SK-N-SH (cell line): ENCODE measurements at regions not wholly inside any gene's neighbourhood (a gene's known extent, or its start where the extent isn't known, plus 50 kb on each side); places are given as distances from the start of the nearest gene placed in this dataset.

ENCODE experiments used
- CTCF ChIA-PET: fragments of 300-600, 350-600 bp; formaldehyde crosslinking; extraction: SDS; loops from one replicate; lab custom pipeline; 2021; lab: Yijun Ruan, JAX
- POLR2A ChIA-PET: fragments of 350-600 bp; sonication (Branson Sonifier 250); formaldehyde crosslinking; extraction: SDS; loops from one replicate; lab custom pipeline; 2020; ENCODE audit warnings: antibody characterized with exemption, inconsistent platforms; lab: Yijun Ruan, JAX
- DNase-seq: peaks from one replicate; pipeline ENCODE4 v3.0.0; 2012
- H2AFZ ChIP-seq: fragments of 200-600 bp; sonication (generic); 2 replicates; pipeline ENCODE4 v1.8.1; 2016; ENCODE audit warnings: antibody characterized with exemption, mild to moderate bottlenecking, low read depth
- H3F3A ChIP-seq: fragments of 200-600 bp; sonication (generic); replicated peaks from 2 replicates; pipeline ENCODE3; 2016; ENCODE audit warnings: antibody characterized with exemption, mild to moderate bottlenecking; ENCODE audit not compliant: insufficient read depth
- H3K27ac ChIP-seq, 2 experiments: fragments of 200-500 bp in 1 of 2; fragments of 200-600 bp in 1 of 2; sonication (Bioruptor generic) in 1 of 2; sonication (generic), shearing (Covaris generic) in 1 of 2; 2 replicates each; pipeline versions ENCODE4 v1.5.1 to v1.6.1; 2014 to 2016; ENCODE audit warnings: low read depth in 2 of 2, inconsistent platforms in 1 of 2, low read length in 1 of 2, mild to moderate bottlenecking in 1 of 2, mixed read lengths in 1 of 2
- H3K27me3 ChIP-seq: fragments of 200-600 bp; sonication (generic), shearing (Covaris generic); 2 replicates; pipeline ENCODE4 v1.6.1; 2016; ENCODE audit warnings: mixed run types; ENCODE audit not compliant: insufficient read depth
- H3K36me3 ChIP-seq, 2 experiments: fragments of 200-500 bp in 1 of 2; fragments of 200-600 bp in 1 of 2; sonication (Bioruptor generic) in 1 of 2; sonication (generic) in 1 of 2; replicated peaks in 1 of 2; 2 replicates each; pipeline versions ENCODE3 to v1.5.1; 2014 to 2016; ENCODE audit warnings: low read length in 1 of 2, mild to moderate bottlenecking in 1 of 2; ENCODE audit not compliant: insufficient read depth in 2 of 2, control insufficient read depth in 1 of 2
- H3K4me1 ChIP-seq, 2 experiments: fragments of 200-500 bp in 1 of 2; fragments of 200-600 bp in 1 of 2; sonication (Bioruptor generic) in 1 of 2; sonication (generic), shearing (Covaris generic) in 1 of 2; 2 replicates each; pipeline versions ENCODE4 v1.5.1 to v1.6.1; 2014 to 2016; ENCODE audit warnings: low read depth in 1 of 2, low read length in 1 of 2, mixed run types in 1 of 2; ENCODE audit not compliant: insufficient read depth in 2 of 2, control insufficient read depth in 1 of 2
- H3K4me2 ChIP-seq: fragments of 200-600 bp; sonication (generic), shearing (Covaris generic); 2 replicates; pipeline ENCODE4 v1.6.1; 2017; ENCODE audit warnings: mixed run types
- H3K4me3 ChIP-seq, 2 experiments: fragments of 200-500 bp in 1 of 2; fragments of 200-600 bp in 1 of 2; sonication (Bioruptor generic) in 1 of 2; sonication (generic), shearing (Covaris generic) in 1 of 2; 2 replicates each; pipeline versions ENCODE4 v1.5.1 to v1.8.1; 2014 to 2016; ENCODE audit warnings: low read depth in 2 of 2, inconsistent platforms in 1 of 2, low read length in 1 of 2, mild to moderate bottlenecking in 1 of 2, mixed read lengths in 1 of 2, moderate library complexity in 1 of 2
- H3K79me2 ChIP-seq: fragments of 200-600 bp; sonication (generic); 2 replicates; pipeline ENCODE4 v1.8.1; 2017; ENCODE audit warnings: mild to moderate bottlenecking; ENCODE audit not compliant: insufficient read depth
- H3K9ac ChIP-seq: fragments of 200-600 bp; sonication (generic); 2 replicates; pipeline ENCODE4 v1.6.1; 2017; ENCODE audit warnings: mixed run types
- H3K9me2 ChIP-seq: fragments of 200-600 bp; sonication (generic); 2 replicates; pipeline ENCODE4 v1.6.1; 2017; ENCODE audit warnings: mixed run types
- H3K9me3 ChIP-seq: fragments of 200-600 bp; sonication (generic); 2 replicates; pipeline ENCODE4 v1.6.1; 2017; ENCODE audit warnings: mixed run types, mild to moderate bottlenecking, moderate library complexity
- H4K20me1 ChIP-seq: fragments of 200-600 bp; sonication (generic); 2 replicates; pipeline ENCODE4 v1.6.1; 2017; ENCODE audit warnings: mild to moderate bottlenecking, mixed run types; ENCODE audit not compliant: insufficient read depth
- CHD2 ChIP-seq: fragments of 150-350 bp; IDR thresholded peaks from 2 replicates; pipeline ENCODE4 v1.6.1; 2018; ENCODE audit warnings: low read length; ENCODE audit not compliant: partially characterized antibody
- EP300 ChIP-seq, 2 experiments: IDR thresholded peaks; 2 replicates each; pipeline versions ENCODE4 v1.4.0 to v1.6.1; 2012; ENCODE audit warnings: borderline replicate concordance in 1 of 2, low read depth in 1 of 2, low read length in 1 of 2
- EZH2phosphoT487 ChIP-seq: fragments of 200-600 bp; sonication (generic); IDR thresholded peaks from 2 replicates; pipeline ENCODE4 v1.6.1; 2017; ENCODE audit warnings: low read depth, mixed run types, mild to moderate bottlenecking, antibody characterized with exemption, moderate library complexity, borderline replicate concordance
- FOXJ3 ChIP-seq: sonication (generic); formaldehyde crosslinking; IDR thresholded peaks from 2 replicates; pipeline ENCODE4 v1.5.1; 2020; ENCODE audit warnings: mild to moderate bottlenecking, missing genetic modification reagents
- FOXM1 ChIP-seq: IDR thresholded peaks from 2 replicates; pipeline ENCODE4 v1.4.0; 2012; ENCODE audit warnings: low read depth, mild to moderate bottlenecking
- JUND ChIP-seq: IDR thresholded peaks from 2 replicates; pipeline ENCODE4 v1.4.0; 2012
- MXI1 ChIP-seq: IDR thresholded peaks from 2 replicates; pipeline ENCODE4 v1.6.1; 2012; ENCODE audit warnings: mild to moderate bottlenecking, low read depth, low read length, improper control_type of control experiment
- NFIC ChIP-seq: IDR thresholded peaks from 2 replicates; pipeline ENCODE4 v1.4.0; 2012; ENCODE audit warnings: borderline replicate concordance
- POLR2AphosphoS5 ChIP-seq: IDR thresholded peaks from 2 replicates; pipeline ENCODE4 v1.6.1; 2012; ENCODE audit warnings: low read depth, low read length
- RCOR1 ChIP-seq: fragments of 150-350 bp; IDR thresholded peaks from 2 replicates; pipeline ENCODE4 v1.6.1; 2017; ENCODE audit warnings: antibody characterized with exemption, low read length
- TAF1 ChIP-seq: IDR thresholded peaks from 2 replicates; pipeline ENCODE4 v1.6.1; 2012; ENCODE audit warnings: low read depth, mild to moderate bottlenecking, low read length, moderate library complexity, borderline replicate concordance
- TCF12 ChIP-seq: IDR thresholded peaks from 2 replicates; pipeline ENCODE4 v1.4.0; 2012
- TEAD4 ChIP-seq: IDR thresholded peaks from 2 replicates; pipeline ENCODE4 v1.4.0; 2012; ENCODE audit warnings: mild to moderate bottlenecking, borderline replicate concordance; ENCODE audit not compliant: insufficient read depth
- YY1 ChIP-seq: IDR thresholded peaks from 2 replicates; pipeline ENCODE4 v1.4.0; 2012; ENCODE audit warnings: low read depth, mild to moderate bottlenecking
- WGBS: methylation state at CpG from one replicate; pipeline ENCODE4 v1.1.6; 2017; ENCODE audit warnings: low lambda C conversion rate; 5-methylcytosine and 5-hydroxymethylcytosine counted together
- TF ChIP-seq, protein P1 (sequence below): fragments of 150-350 bp; IDR thresholded peaks from 2 replicates; pipeline ENCODE4 v1.6.1; 2016; ENCODE audit warnings: mild to moderate bottlenecking, low read depth, low read length
- TF ChIP-seq, protein P2 (sequence below): fragments of 150-350 bp; IDR thresholded peaks from 2 replicates; pipeline ENCODE4 v1.6.1; 2017; ENCODE audit warnings: antibody characterized with exemption, low read length, low read depth, borderline replicate concordance
- TF ChIP-seq, protein P3 (sequence below): IDR thresholded peaks from 2 replicates; pipeline ENCODE4 v1.4.0; 2012; ENCODE audit warnings: low read depth, borderline replicate concordance
- TF ChIP-seq, protein P4 (sequence below): IDR thresholded peaks from 2 replicates; pipeline ENCODE4 v1.4.0; 2012; ENCODE audit warnings: low read depth, borderline replicate concordance

DNA sequence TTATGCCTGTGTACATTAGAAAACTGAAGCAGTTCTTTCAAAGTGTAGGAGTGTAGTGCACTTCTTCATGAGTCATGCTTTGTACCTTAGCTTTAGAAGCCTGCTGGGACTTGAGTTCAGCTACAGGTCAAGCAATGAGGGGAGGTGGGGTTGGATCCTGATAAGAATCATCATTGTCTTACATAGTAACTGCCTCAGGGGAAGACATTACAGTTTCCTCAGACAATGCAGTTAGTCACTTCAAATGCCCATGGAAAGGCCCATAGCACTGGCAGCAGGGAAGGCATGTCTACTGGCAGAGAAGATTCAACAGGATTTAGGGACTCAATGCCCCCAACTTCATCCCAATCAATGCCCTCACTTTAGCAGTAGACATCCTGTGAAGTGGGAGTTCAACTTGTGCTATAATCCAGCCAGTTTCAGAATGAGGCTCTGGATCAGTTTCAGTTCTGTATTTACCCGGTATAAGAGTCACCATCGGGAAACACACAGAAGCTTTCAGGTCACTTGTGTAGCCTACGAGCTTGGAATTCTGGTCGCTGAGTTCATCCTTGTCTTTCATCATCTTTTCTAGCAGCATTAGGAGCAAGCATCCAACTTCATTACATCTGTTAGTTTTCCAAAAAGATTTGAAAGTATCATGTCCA lies 1216.5 kb downstream of the RAPGEF2 start:
- peaks cover 12% of the 10 kb centered on the region; the same call in 1 of the 2 replicates for H3K9me3 ChIP-seq
- no peak overlapping the region for H3K4me3 ChIP-seq
- no peaks in the 10 kb centered on the region for H3F3A ChIP-seq
- H3K9me2 ChIP-seq: 0 out of 2 replicates have a peak, but pooled peaks cover 2% of the 10 kb centered on the region
- CTCF ChIA-PET: no interaction called here
- no peak overlapping the region for H3K9ac ChIP-seq
- DNase-seq: no peak
- H4K20me1 ChIP-seq: no peaks in the 10 kb centered on the region
- WGBS: 38% methylated on average over 4 of the region's 4 CpGs
- H3K79me2 ChIP-seq: no peaks in the 10 kb centered on the region
- H3K27ac ChIP-seq: no peak overlapping the region
- no peak overlapping the region for H3K4me2 ChIP-seq
- H2AFZ ChIP-seq: no peak overlapping the region
- no peak for TF ChIP-seq EZH2phosphoT487
- no peaks in the 10 kb centered on the region; a peak in 1 of 4 replicates for H3K4me1 ChIP-seq
- no peaks in the 10 kb centered on the region for H3K36me3 ChIP-seq
- no peaks in the 10 kb centered on the region for H3K27me3 ChIP-seq
- POLR2A ChIA-PET: no interaction called here

DNA sequence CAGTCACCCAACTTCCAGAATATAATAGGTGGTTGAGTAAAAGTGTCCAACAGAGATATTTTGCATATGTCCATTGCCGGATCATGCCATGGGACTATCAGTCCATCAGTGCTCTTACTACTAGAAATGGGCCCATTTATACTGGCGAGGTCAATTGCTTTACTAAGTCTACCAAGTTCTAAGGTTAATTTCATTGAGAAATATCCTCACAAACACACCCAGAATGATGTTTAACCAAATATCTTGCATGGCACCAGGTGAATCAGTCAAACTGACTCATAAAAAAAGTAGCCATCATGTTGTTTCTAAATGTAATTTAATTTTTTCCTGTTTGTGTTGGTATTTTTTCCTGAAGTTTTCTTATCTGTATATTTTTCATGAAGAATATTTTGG lies 1217.0 kb downstream of the RAPGEF2 start:
- Histone ChIP-seq H2AFZ (no peak overlapping the region), H3K9me2 (0 out of 2 replicates have a peak, but pooled peaks cover 4% of the 10 kb centered on the region), H3K27ac (no peak overlapping the region), H3K4me2 (no peak overlapping the region), H3K36me3 (no peaks in the 10 kb centered on the region), H3K9ac (no peak overlapping the region), H3K9me3 (peaks cover 12% of the 10 kb centered on the region; the same call in 1 of the 2 replicates), H3K79me2 (no peaks in the 10 kb centered on the region), H4K20me1 (no peaks in the 10 kb centered on the region), H3K4me1 (no peaks in the 10 kb centered on the region; a peak in 1 of 4 replicates), H3K27me3 (no peaks in the 10 kb centered on the region), H3F3A (no peaks in the 10 kb centered on the region), H3K4me3 (no peak overlapping the region)
- ChIA-PET POLR2A (no interaction called here), CTCF (no interaction called here)
- 25% methylated on average over 2 of the region's 2 CpGs for WGBS
- no peak for DNase-seq
- TF ChIP-seq, protein P1, sequence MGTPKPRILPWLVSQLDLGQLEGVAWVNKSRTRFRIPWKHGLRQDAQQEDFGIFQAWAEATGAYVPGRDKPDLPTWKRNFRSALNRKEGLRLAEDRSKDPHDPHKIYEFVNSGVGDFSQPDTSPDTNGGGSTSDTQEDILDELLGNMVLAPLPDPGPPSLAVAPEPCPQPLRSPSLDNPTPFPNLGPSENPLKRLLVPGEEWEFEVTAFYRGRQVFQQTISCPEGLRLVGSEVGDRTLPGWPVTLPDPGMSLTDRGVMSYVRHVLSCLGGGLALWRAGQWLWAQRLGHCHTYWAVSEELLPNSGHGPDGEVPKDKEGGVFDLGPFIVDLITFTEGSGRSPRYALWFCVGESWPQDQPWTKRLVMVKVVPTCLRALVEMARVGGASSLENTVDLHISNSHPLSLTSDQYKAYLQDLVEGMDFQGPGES: no peak
- no peak for TF ChIP-seq JUND
- no peak for TF ChIP-seq TCF12
- TF ChIP-seq RCOR1: no peak
- TF ChIP-seq YY1: no peak
- TF ChIP-seq FOXJ3 (CRISPR knock-in tag): no peak

DNA sequence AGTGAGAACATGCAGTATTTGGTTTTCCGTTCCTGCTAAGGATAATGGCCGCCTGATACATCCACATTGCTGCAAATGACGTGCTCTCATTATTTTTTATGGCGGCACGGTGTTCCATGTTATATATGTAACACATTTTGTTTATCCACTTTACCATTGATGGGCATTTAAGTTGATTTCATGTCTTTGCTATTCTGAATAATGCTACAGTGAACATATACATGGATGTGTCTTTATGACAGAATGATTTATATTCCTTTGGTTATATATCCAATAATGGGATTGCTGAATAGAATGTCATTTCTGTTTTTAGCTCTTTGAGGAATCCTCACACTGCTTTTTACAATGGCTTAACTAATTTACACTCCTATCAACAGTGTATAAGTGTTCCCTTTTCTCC lies 1223.2 kb downstream of the RAPGEF2 start:
- H3K9ac ChIP-seq: no peak overlapping the region
- DNase-seq: no peak
- no peaks in the 10 kb centered on the region for H3K36me3 ChIP-seq
- 0 out of 2 replicates have a peak, but pooled peaks cover 4% of the 10 kb centered on the region for H3K9me2 ChIP-seq
- no peaks in the 10 kb centered on the region; a peak in 1 of 4 replicates for H3K4me1 ChIP-seq
- no peak overlapping the region for H2AFZ ChIP-seq
- H3K27ac ChIP-seq: no peak overlapping the region
- H3K79me2 ChIP-seq: no peaks in the 10 kb centered on the region
- no peak overlapping the region for H3K4me3 ChIP-seq
- 27% methylated on average over 5 of the region's 5 CpGs for WGBS
- no peak overlapping the region for H3K4me2 ChIP-seq
- no peaks in the 10 kb centered on the region for H3F3A ChIP-seq
- ChIA-PET CTCF (no interaction called here), POLR2A (no interaction called here)
- 0 out of 2 replicates have a peak, but pooled peaks cover 7% of the 10 kb centered on the region for H3K9me3 ChIP-seq
- H3K27me3 ChIP-seq: no peaks in the 10 kb centered on the region
- no peaks in the 10 kb centered on the region for H4K20me1 ChIP-seq
- TF ChIP-seq TEAD4 (no peak), EP300 (IDR thresholded peaks at IDR 0.05; ENCODE audit: borderline replicate concordance in 1 of 2, low read depth in 1 of 2, low read length in 1 of 2) (no peak), MXI1 (no peak), FOXM1 (no peak), JUND (no peak), NFIC (no peak), TAF1 (no peak), CHD2 (no peak), POLR2AphosphoS5 (no peak)
- TF ChIP-seq, protein P2, sequence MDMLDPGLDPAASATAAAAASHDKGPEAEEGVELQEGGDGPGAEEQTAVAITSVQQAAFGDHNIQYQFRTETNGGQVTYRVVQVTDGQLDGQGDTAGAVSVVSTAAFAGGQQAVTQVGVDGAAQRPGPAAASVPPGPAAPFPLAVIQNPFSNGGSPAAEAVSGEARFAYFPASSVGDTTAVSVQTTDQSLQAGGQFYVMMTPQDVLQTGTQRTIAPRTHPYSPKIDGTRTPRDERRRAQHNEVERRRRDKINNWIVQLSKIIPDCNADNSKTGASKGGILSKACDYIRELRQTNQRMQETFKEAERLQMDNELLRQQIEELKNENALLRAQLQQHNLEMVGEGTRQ: no peak
- TF ChIP-seq, protein P3, sequence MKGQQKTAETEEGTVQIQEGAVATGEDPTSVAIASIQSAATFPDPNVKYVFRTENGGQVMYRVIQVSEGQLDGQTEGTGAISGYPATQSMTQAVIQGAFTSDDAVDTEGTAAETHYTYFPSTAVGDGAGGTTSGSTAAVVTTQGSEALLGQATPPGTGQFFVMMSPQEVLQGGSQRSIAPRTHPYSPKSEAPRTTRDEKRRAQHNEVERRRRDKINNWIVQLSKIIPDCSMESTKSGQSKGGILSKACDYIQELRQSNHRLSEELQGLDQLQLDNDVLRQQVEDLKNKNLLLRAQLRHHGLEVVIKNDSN: no peak
- TF ChIP-seq, protein P4, sequence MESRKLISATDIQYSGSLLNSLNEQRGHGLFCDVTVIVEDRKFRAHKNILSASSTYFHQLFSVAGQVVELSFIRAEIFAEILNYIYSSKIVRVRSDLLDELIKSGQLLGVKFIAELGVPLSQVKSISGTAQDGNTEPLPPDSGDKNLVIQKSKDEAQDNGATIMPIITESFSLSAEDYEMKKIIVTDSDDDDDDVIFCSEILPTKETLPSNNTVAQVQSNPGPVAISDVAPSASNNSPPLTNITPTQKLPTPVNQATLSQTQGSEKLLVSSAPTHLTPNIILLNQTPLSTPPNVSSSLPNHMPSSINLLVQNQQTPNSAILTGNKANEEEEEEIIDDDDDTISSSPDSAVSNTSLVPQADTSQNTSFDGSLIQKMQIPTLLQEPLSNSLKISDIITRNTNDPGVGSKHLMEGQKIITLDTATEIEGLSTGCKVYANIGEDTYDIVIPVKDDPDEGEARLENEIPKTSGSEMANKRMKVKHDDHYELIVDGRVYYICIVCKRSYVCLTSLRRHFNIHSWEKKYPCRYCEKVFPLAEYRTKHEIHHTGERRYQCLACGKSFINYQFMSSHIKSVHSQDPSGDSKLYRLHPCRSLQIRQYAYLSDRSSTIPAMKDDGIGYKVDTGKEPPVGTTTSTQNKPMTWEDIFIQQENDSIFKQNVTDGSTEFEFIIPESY: no peak
